IMR-90 (cell line): ENCODE measurements at regions not wholly inside any gene's neighbourhood (a gene's known extent, or its start where the extent isn't known, plus 50 kb on each side); places are given as distances from the start of the nearest gene placed in this dataset.

ENCODE experiments used
- ATAC-seq: fragments of 200-7000 bp; cut with Tn5 transposase; 2 replicates; pipeline ENCODE4 v1.9.1; 2020; ENCODE audit warnings: low read depth, mild to moderate bottlenecking, moderate library complexity
- BruUV-seq: library from RNA; stranded (reverse); fragments of 400-500 nt; replicated peaks from 2 replicates; lab custom pipeline; 2021; lab: Mats Ljungman, UMichigan
- CTCF ChIA-PET: fragments of 300-600 bp; formaldehyde crosslinking; extraction: SDS; loops from one replicate; lab custom pipeline; 2021; ENCODE audit warnings: antibody characterized with exemption; lab: Yijun Ruan, JAX
- POLR2A ChIA-PET: fragments of 300-600 bp; sonication (Branson Sonifier 250); formaldehyde crosslinking; loops from one replicate; lab custom pipeline; 2022; ENCODE audit warnings: antibody characterized with exemption; ENCODE audit not compliant: unreplicated experiment; lab: Charles Lee
- DNase-seq: peaks from one replicate; pipeline ENCODE4 v3.0.0; 2013
- H2AFZ ChIP-seq: replicated peaks from 2 replicates; pipeline ENCODE3; 2013; ENCODE audit warnings: low read length, mild to moderate bottlenecking; ENCODE audit not compliant: poor library complexity
- H2AK5ac ChIP-seq: 2 replicates; pipeline ENCODE4 v1.6.1; 2013; ENCODE audit warnings: low read depth, low read length, inconsistent platforms
- H2AK9ac ChIP-seq: replicated peaks from 2 replicates; pipeline ENCODE3; 2013; ENCODE audit warnings: mild to moderate bottlenecking, low read depth, low read length, moderate library complexity; ENCODE audit not compliant: poor library complexity
- H2BK120ac ChIP-seq: 2 replicates; pipeline ENCODE4 v1.6.1; 2013; ENCODE audit warnings: low read depth, low read length, inconsistent platforms
- H2BK15ac ChIP-seq: 3 replicates; pipeline ENCODE4 v1.6.1; 2013; ENCODE audit warnings: low read depth, low read length, inconsistent platforms
- H2BK20ac ChIP-seq: 2 replicates; pipeline ENCODE4 v1.6.1; 2013; ENCODE audit warnings: low read depth, mild to moderate bottlenecking, inconsistent platforms, low read length, moderate library complexity
- H2BK5ac ChIP-seq: 2 replicates; pipeline ENCODE4 v1.6.1; 2013; ENCODE audit warnings: mild to moderate bottlenecking, low read depth, low read length, inconsistent platforms; ENCODE audit not compliant: poor library complexity, severe bottlenecking
- H3K14ac ChIP-seq: replicated peaks from 2 replicates; pipeline ENCODE4 v1.6.1; 2013; ENCODE audit warnings: low read depth, low read length, inconsistent platforms
- H3K18ac ChIP-seq: 2 replicates; pipeline ENCODE4 v1.6.1; 2013; ENCODE audit warnings: low read depth, low read length, control low read depth
- H3K23ac ChIP-seq: 2 replicates; pipeline ENCODE4 v1.6.1; 2013; ENCODE audit warnings: low read depth, low read length, inconsistent platforms
- H3K27ac ChIP-seq: 2 replicates; pipeline ENCODE4 v1.5.1; 2013; ENCODE audit warnings: mild to moderate bottlenecking, control low read depth, low read length; ENCODE audit not compliant: insufficient read depth
- H3K27me3 ChIP-seq: 2 replicates; pipeline ENCODE4 v1.6.1; 2013; ENCODE audit warnings: low read length; ENCODE audit not compliant: control insufficient read depth, insufficient read depth
- H3K36me3 ChIP-seq: 2 replicates; pipeline ENCODE4 v1.6.1; 2013; ENCODE audit warnings: low read length, mixed read lengths; ENCODE audit not compliant: control insufficient read depth, insufficient read depth
- H3K4ac ChIP-seq: 2 replicates; pipeline ENCODE4 v1.6.1; 2013; ENCODE audit warnings: low read depth, low read length, inconsistent platforms
- H3K4me1 ChIP-seq: 2 replicates; pipeline ENCODE4 v1.6.1; 2013; ENCODE audit warnings: low read length, mixed read lengths; ENCODE audit not compliant: control insufficient read depth, insufficient read depth
- H3K4me2 ChIP-seq: 2 replicates; pipeline ENCODE4 v1.6.1; 2013; ENCODE audit warnings: low read depth, mild to moderate bottlenecking, control low read depth, low read length, moderate library complexity
- H3K4me3 ChIP-seq: 2 replicates; pipeline ENCODE4 v1.5.1; 2013; ENCODE audit warnings: low read depth, mild to moderate bottlenecking, control low read depth, low read length, moderate library complexity; ENCODE audit not compliant: insufficient read depth
- H3K56ac ChIP-seq: 2 replicates; pipeline ENCODE4 v1.6.1; 2013; ENCODE audit warnings: low read length, inconsistent platforms; ENCODE audit not compliant: insufficient read depth; ENCODE audit errors: extremely low read depth
- H3K79me1 ChIP-seq, 2 experiments: 2 replicates each; pipeline ENCODE4 v1.6.1; 2013; ENCODE audit warnings: low read length in 2 of 2, inconsistent platforms in 1 of 2, low read depth in 1 of 2
- H3K9ac ChIP-seq: 2 replicates; pipeline ENCODE4 v1.6.1; 2013; ENCODE audit warnings: low read depth, low read length, control low read depth
- H3K9me1 ChIP-seq: 2 replicates; pipeline ENCODE4 v1.6.1; 2013; ENCODE audit warnings: low read length, inconsistent platforms; ENCODE audit not compliant: insufficient read depth
- H3K9me3 ChIP-seq: 2 replicates; pipeline ENCODE4 v1.6.1; 2013; ENCODE audit warnings: low read length; ENCODE audit not compliant: control insufficient read depth, insufficient read depth
- H4K20me1 ChIP-seq: 2 replicates; pipeline ENCODE4 v1.6.1; 2013; ENCODE audit warnings: low read length, inconsistent platforms; ENCODE audit not compliant: insufficient read depth
- H4K5ac ChIP-seq: 2 replicates; pipeline ENCODE4 v1.6.1; 2013; ENCODE audit warnings: mild to moderate bottlenecking, low read depth, low read length, control low read depth
- H4K8ac ChIP-seq, 2 experiments: 2 replicates each; pipeline ENCODE4 v1.6.1; 2013; ENCODE audit warnings: low read depth in 2 of 2, low read length in 2 of 2, control low read depth in 1 of 2, inconsistent platforms in 1 of 2
- H4K91ac ChIP-seq: 2 replicates; pipeline ENCODE4 v1.6.1; 2013; ENCODE audit warnings: low read depth, low read length, inconsistent platforms; ENCODE audit not compliant: insufficient read depth
- CHD1 ChIP-seq: IDR thresholded peaks from 2 replicates; pipeline ENCODE4 v1.6.1; 2012; ENCODE audit warnings: low read depth, low read length, improper control_type of control experiment
- FOS ChIP-seq: fragments of 150-350 bp; IDR thresholded peaks from 2 replicates; pipeline ENCODE4 v1.6.1; 2016; ENCODE audit warnings: low read depth, low read length
- MAFK ChIP-seq: IDR thresholded peaks from 2 replicates; pipeline ENCODE4 v1.6.1; 2012; ENCODE audit warnings: low read depth, low read length, improper control_type of control experiment
- MAZ ChIP-seq: IDR thresholded peaks from 2 replicates; pipeline ENCODE4 v1.6.1; 2012; ENCODE audit warnings: low read depth, mild to moderate bottlenecking, low read length, improper control_type of control experiment, moderate library complexity, borderline replicate concordance
- MXI1 ChIP-seq: IDR thresholded peaks from 2 replicates; pipeline ENCODE4 v1.6.1; 2012; ENCODE audit warnings: low read depth, mild to moderate bottlenecking, low read length, moderate library complexity, borderline replicate concordance
- NFE2L2 ChIP-seq: fragments of 150-350 bp; IDR thresholded peaks from 2 replicates; pipeline ENCODE4 v1.6.1; 2016; ENCODE audit warnings: low read depth, mild to moderate bottlenecking, low read length
- POLR2A ChIP-seq: IDR thresholded peaks from 2 replicates; pipeline ENCODE4 v1.6.1; 2012; ENCODE audit warnings: mild to moderate bottlenecking, low read depth, low read length
- RAD21 ChIP-seq: IDR thresholded peaks from 2 replicates; pipeline ENCODE4 v1.6.1; 2012; ENCODE audit warnings: low read length, improper control_type of control experiment
- RCOR1 ChIP-seq: IDR thresholded peaks from 2 replicates; pipeline ENCODE4 v1.6.1; 2012; ENCODE audit warnings: mild to moderate bottlenecking, low read length, improper control_type of control experiment; ENCODE audit not compliant: insufficient replicate concordance
- RFX5 ChIP-seq: IDR thresholded peaks from 2 replicates; pipeline ENCODE4 v1.8.0; 2012; ENCODE audit warnings: low read depth, mild to moderate bottlenecking, low read length, moderate library complexity
- dilution Hi-C: fragments of 300-500 bp; cut with HindIII; formaldehyde crosslinking; loops from one replicate; pipeline ENCODE4 v1.14.3; 2018; ENCODE audit warnings: low sequenced_read_pairs; ENCODE audit not compliant: unreplicated experiment
- in situ Hi-C: fragments of 300-500 bp; cut with MboI; formaldehyde crosslinking; loops from 3 replicates; pipeline ENCODE4 v1.14.3; 2019; ENCODE audit warnings: low sequenced_read_pairs, inconsistent platforms, mixed read lengths
- intact Hi-C: fragments of 100-400 bp; cut with micrococcal nuclease; formaldehyde crosslinking; loops from 2 replicates; pipeline ENCODE4 v1.10.0; 2022
- TF ChIP-seq, protein P1 (sequence below): fragments of 150-350 bp; IDR thresholded peaks from 2 replicates; pipeline ENCODE4 v1.6.1; 2016; ENCODE audit warnings: low read depth, mild to moderate bottlenecking, low read length, moderate library complexity, borderline replicate concordance
- TF ChIP-seq, protein P2 (sequence below): conservative IDR thresholded peaks from 2 replicates; pipeline ENCODE4 v1.5.1; 2012; ENCODE audit warnings: mild to moderate bottlenecking, low read depth, low read length, improper control_type of control experiment

DNA sequence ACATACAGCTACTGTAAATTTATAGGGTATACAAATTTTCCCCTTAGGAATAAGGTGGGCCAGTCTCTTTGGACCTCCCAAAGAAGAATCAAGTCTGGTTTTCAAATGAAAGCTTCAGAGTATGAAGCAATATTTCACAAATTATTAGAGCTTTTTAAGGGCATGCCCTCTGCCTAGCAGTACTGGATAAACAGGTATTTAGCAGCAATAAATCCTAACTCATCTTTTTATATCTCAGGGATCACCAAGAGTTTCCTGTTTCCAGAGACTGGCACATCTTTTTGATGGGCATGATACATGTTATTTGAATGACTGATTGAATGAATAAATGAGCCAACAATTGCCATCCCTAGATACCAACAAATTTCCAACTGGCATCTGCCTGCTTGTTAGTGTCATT is 190.4 kb downstream of the NRIP1 start:
- peaks cover 9% of the 10 kb centered on the region for H3K4me1 ChIP-seq
- H2BK20ac ChIP-seq: no peak overlapping the region
- no peak overlapping the region for H2AK9ac ChIP-seq
- intact Hi-C loops (no loop called here), in situ Hi-C loops (loop anchor here (10.0 to 25.0 kb wide), 2 partner anchors 190 to 613 kb away; partner anchors contain the start of gene NRIP1), dilution Hi-C loops (no loop called here)
- no peaks in the 10 kb centered on the region for H3K36me3 ChIP-seq
- H2AFZ ChIP-seq: no peak overlapping the region
- H3K79me1 ChIP-seq: peaks cover under 1 to 3% of the 10 kb centered on the region in 2 experiments; a peak in 1 of 4 replicates
- DNase-seq: no peak
- CTCF ChIA-PET: interaction anchor here (1.1 kb wide), 1 partner anchor 11 kb away, joined by 3 read pairs; no protein-coding TSS in a partner anchor
- no peak overlapping the region for H3K23ac ChIP-seq
- no peak overlapping the region for H4K8ac ChIP-seq
- H2AK5ac ChIP-seq: no peak overlapping the region
- no peak overlapping the region for H3K4me2 ChIP-seq
- no peak overlapping the region for H4K91ac ChIP-seq
- no TSS peak for BruUV-seq
- H3K14ac ChIP-seq: no peak overlapping the region
- no peak overlapping the region for H3K18ac ChIP-seq
- H3K56ac ChIP-seq: no peak overlapping the region
- no peak overlapping the region for H4K5ac ChIP-seq
- no peak overlapping the region for H2BK120ac ChIP-seq
- no peaks in the 10 kb centered on the region for H3K27me3 ChIP-seq
- no peak overlapping the region for H2BK5ac ChIP-seq
- no peaks in the 10 kb centered on the region for H4K20me1 ChIP-seq
- no peak overlapping the region for H3K4ac ChIP-seq
- H3K27ac ChIP-seq: no peak overlapping the region
- no peak overlapping the region for H3K9ac ChIP-seq
- H3K9me3 ChIP-seq: no peaks in the 10 kb centered on the region
- no peak for ATAC-seq
- H2BK15ac ChIP-seq: no peak overlapping the region
- POLR2A ChIA-PET: no interaction called here
- 0 out of 2 replicates have a peak, but pooled peaks cover 2% of the 10 kb centered on the region for H3K9me1 ChIP-seq
- TF ChIP-seq MAFK: no peak
- TF ChIP-seq, protein P1, sequence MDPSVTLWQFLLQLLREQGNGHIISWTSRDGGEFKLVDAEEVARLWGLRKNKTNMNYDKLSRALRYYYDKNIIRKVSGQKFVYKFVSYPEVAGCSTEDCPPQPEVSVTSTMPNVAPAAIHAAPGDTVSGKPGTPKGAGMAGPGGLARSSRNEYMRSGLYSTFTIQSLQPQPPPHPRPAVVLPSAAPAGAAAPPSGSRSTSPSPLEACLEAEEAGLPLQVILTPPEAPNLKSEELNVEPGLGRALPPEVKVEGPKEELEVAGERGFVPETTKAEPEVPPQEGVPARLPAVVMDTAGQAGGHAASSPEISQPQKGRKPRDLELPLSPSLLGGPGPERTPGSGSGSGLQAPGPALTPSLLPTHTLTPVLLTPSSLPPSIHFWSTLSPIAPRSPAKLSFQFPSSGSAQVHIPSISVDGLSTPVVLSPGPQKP: no peak
- no peak for TF ChIP-seq RCOR1
- TF ChIP-seq NFE2L2: no peak
- TF ChIP-seq MXI1: no peak
- no peak for TF ChIP-seq CHD1
- TF ChIP-seq POLR2A: no peak
- TF ChIP-seq RFX5: no peak
- TF ChIP-seq, protein P2, sequence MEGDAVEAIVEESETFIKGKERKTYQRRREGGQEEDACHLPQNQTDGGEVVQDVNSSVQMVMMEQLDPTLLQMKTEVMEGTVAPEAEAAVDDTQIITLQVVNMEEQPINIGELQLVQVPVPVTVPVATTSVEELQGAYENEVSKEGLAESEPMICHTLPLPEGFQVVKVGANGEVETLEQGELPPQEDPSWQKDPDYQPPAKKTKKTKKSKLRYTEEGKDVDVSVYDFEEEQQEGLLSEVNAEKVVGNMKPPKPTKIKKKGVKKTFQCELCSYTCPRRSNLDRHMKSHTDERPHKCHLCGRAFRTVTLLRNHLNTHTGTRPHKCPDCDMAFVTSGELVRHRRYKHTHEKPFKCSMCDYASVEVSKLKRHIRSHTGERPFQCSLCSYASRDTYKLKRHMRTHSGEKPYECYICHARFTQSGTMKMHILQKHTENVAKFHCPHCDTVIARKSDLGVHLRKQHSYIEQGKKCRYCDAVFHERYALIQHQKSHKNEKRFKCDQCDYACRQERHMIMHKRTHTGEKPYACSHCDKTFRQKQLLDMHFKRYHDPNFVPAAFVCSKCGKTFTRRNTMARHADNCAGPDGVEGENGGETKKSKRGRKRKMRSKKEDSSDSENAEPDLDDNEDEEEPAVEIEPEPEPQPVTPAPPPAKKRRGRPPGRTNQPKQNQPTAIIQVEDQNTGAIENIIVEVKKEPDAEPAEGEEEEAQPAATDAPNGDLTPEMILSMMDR: no peak
- TF ChIP-seq MAZ: no peak
- no peak for TF ChIP-seq FOS
- no peak for TF ChIP-seq RAD21
- no peak overlapping the region for H3K4me3 ChIP-seq
